Osteoblast (primary cell): ENCODE measurements at regions not wholly inside any gene's neighbourhood (a gene's known extent, or its start where the extent isn't known, plus 50 kb on each side); places are given as distances from the start of the nearest gene placed in this dataset.
A peak's percentile ranks its signal among the peaks of the same experiment; 100 is the strongest.

Experiments used
- DNase-seq: peaks from one replicate; pipeline ENCODE4 v3.0.0; 2011; ENCODE audit warnings: low spot score, mixed read lengths; ENCODE audit not compliant: insufficient read length; ENCODE audit errors: missing footprints
- H2AFZ ChIP-seq: 2 replicates; pipeline ENCODE4 v1.6.0; 2011; ENCODE audit warnings: mild to moderate bottlenecking, low read length
- H3K27ac ChIP-seq: 2 replicates; pipeline ENCODE4 v1.5.1; 2011; ENCODE audit warnings: mild to moderate bottlenecking, low read depth, low read length, moderate library complexity
- H3K27me3 ChIP-seq: 2 replicates; pipeline ENCODE4 v1.6.0; 2012; ENCODE audit warnings: mild to moderate bottlenecking, control low read depth, inconsistent platforms, low read length, moderate library complexity; ENCODE audit not compliant: insufficient read depth
- H3K36me3 ChIP-seq: 2 replicates; pipeline ENCODE4 v1.5.1; 2011; ENCODE audit warnings: mild to moderate bottlenecking, low read length, control low read depth, moderate library complexity; ENCODE audit not compliant: insufficient read depth
- H3K4me1 ChIP-seq: 2 replicates; pipeline ENCODE4 v1.5.1; 2011; ENCODE audit warnings: mild to moderate bottlenecking, low read length, control low read depth, moderate library complexity; ENCODE audit not compliant: insufficient read depth
- H3K4me2 ChIP-seq: 2 replicates; pipeline ENCODE4 v1.6.0; 2011; ENCODE audit warnings: mild to moderate bottlenecking, low read length; ENCODE audit not compliant: insufficient read depth
- H3K4me3 ChIP-seq: fragments of 200-600 bp; sonication (generic); 3 replicates; pipeline ENCODE4 v1.5.1; 2012; ENCODE audit warnings: mild to moderate bottlenecking, low read length, inconsistent platforms; ENCODE audit not compliant: insufficient read depth
- H3K79me2 ChIP-seq: 2 replicates; pipeline ENCODE4 v1.6.0; 2012; ENCODE audit warnings: mild to moderate bottlenecking, low read length, control low read depth, inconsistent platforms; ENCODE audit not compliant: insufficient read depth
- H3K9me3 ChIP-seq: 2 replicates; pipeline ENCODE4 v1.5.1; 2011; ENCODE audit warnings: low read depth, low read length, control low read depth
- H4K20me1 ChIP-seq: 2 replicates; pipeline ENCODE4 v1.6.0; 2012; ENCODE audit warnings: mild to moderate bottlenecking, low read length, control low read depth; ENCODE audit not compliant: insufficient read depth
- TF ChIP-seq, protein P1 (sequence below): IDR thresholded peaks from 2 replicates; pipeline ENCODE4 v1.5.1; 2011; ENCODE audit warnings: mild to moderate bottlenecking, low read depth, low read length, moderate library complexity; ENCODE audit errors: extremely low read depth

DNA sequence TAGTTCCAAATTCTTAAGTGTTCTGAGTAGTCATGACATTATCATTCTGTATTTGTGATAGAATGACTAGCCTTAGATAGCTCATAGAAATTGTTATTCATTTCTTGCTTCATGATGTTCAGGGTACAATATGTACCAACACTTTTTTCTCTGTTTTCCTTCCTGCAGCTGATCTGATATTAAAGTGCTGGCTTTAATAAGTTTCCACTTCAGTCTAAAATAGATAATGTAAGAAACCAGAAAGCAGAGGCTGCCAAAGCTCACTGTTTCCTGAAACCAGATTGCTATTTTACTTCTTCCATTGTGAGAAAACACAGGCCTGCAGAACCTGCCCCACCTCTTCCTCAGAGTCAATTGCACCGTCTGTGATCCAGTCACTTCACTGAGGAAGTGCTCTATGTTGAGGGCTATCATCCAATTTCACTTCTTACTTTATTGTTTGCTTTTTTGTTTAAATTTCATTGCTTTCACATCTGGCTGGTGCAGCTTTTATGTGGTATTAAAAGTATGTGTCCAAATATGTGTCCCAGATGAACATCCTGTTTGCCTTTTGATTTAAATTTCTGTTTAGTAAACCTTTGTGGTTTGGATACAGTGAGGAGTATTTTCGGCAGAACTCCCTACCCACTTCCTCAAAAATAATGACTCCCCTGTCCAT is 652.1 kb downstream of the ANKRD50 start:
- peaks cover 16% of the 10 kb centered on the region for H3K4me1 ChIP-seq
- DNase-seq: no peak
- H3K4me3 ChIP-seq: no peak overlapping the region
- no peaks in the 10 kb centered on the region for H3K36me3 ChIP-seq
- no peaks in the 10 kb centered on the region for H3K27me3 ChIP-seq
- peak overlapping the region; percentile 6 for H3K27ac ChIP-seq
- TF ChIP-seq, protein P1, sequence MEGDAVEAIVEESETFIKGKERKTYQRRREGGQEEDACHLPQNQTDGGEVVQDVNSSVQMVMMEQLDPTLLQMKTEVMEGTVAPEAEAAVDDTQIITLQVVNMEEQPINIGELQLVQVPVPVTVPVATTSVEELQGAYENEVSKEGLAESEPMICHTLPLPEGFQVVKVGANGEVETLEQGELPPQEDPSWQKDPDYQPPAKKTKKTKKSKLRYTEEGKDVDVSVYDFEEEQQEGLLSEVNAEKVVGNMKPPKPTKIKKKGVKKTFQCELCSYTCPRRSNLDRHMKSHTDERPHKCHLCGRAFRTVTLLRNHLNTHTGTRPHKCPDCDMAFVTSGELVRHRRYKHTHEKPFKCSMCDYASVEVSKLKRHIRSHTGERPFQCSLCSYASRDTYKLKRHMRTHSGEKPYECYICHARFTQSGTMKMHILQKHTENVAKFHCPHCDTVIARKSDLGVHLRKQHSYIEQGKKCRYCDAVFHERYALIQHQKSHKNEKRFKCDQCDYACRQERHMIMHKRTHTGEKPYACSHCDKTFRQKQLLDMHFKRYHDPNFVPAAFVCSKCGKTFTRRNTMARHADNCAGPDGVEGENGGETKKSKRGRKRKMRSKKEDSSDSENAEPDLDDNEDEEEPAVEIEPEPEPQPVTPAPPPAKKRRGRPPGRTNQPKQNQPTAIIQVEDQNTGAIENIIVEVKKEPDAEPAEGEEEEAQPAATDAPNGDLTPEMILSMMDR: no peak
- H3K4me2 ChIP-seq: peak overlapping the region; percentile 67
- H2AFZ ChIP-seq: peak overlapping the region; percentile 13
- H4K20me1 ChIP-seq: no peaks in the 10 kb centered on the region
- no peaks in the 10 kb centered on the region for H3K79me2 ChIP-seq
- no peaks in the 10 kb centered on the region for H3K9me3 ChIP-seq

DNA sequence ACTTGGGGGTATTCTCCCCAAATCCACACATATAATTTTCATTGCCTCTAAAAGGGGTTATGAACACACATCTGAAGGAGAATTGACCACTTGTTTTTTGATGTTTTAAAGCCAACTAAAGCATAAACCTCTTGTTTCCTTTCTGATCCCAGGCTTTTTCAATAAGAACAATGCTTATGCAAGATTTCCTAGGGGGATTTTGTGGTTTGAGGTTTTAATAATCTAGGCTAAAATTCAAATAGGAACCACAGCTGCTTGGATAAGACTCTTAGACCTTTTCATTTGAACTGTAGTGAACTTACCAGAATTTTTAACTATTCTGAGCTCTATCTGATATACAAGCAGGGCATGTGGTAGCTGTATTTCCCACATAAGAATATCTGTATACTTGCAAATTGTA is 651.1 kb downstream of the ANKRD50 start:
- H3K4me3 ChIP-seq: no peak overlapping the region
- no peak overlapping the region for H3K4me2 ChIP-seq
- no peaks in the 10 kb centered on the region for H3K79me2 ChIP-seq
- no peaks in the 10 kb centered on the region for H3K9me3 ChIP-seq
- no peak overlapping the region for H2AFZ ChIP-seq
- H3K4me1 ChIP-seq: peaks cover 12% of the 10 kb centered on the region
- H4K20me1 ChIP-seq: no peaks in the 10 kb centered on the region
- DNase-seq: no peak
- TF ChIP-seq, protein P1: no peak
- H3K27me3 ChIP-seq: no peaks in the 10 kb centered on the region
- no peak overlapping the region for H3K27ac ChIP-seq
- no peaks in the 10 kb centered on the region for H3K36me3 ChIP-seq

DNA sequence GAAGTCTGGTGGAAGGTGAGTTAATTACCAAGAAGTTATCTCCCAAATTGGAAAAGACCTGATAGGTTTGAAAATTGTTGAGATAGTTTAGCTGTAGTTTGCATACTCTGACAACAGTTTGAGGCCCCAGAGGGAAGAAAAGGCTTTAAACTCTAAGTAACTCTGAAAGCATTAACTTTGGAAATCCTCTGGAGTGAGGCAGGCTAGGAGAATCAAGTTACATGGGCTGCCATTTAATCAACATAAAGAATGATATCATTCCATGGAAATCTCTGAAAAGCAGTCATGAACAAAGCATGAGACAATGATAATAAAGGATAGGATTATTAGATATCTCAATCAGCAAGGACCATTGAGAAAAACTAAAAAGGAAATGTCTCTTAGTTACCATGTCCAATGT is 647.1 kb downstream of the ANKRD50 start:
- no peak for DNase-seq
- H3K27me3 ChIP-seq: no peaks in the 10 kb centered on the region

DNA sequence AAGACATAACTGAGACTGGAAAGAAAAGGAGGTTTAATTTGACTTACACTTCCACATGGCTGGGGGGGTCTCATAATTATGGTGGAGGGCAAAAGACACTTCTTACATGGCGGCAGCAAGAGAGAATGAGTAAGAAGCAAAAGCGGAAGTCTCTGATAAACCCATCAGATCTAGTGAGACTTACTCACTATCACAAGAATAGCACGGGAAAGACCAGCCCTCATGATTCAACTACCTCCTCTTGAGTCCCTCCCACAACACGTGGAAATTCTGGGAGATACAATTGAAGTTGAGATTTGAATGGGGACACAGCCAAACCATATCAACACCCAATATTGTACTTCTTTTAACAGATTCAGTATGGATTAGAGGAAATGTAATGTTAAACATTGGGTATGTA is 646.6 kb downstream of the ANKRD50 start:
- H3K27me3 ChIP-seq: no peaks in the 10 kb centered on the region
- H3K27ac ChIP-seq: no peak overlapping the region

More for the DNA sequence above, 647.1 kb downstream of the ANKRD50 start:
- Histone ChIP-seq H3K36me3 (no peaks in the 10 kb centered on the region), H3K4me2 (no peak overlapping the region), H2AFZ (no peak overlapping the region), H3K9me3 (peaks cover 6% of the 10 kb centered on the region), H3K4me1 (peaks cover 8% of the 10 kb centered on the region), H4K20me1 (no peaks in the 10 kb centered on the region), H3K4me3 (no peak overlapping the region), H3K79me2 (no peaks in the 10 kb centered on the region), H3K27ac (no peak overlapping the region)
- TF ChIP-seq, protein P1: no peak

More for the DNA sequence above, 646.6 kb downstream of the ANKRD50 start:
- H3K36me3 ChIP-seq: no peaks in the 10 kb centered on the region
- no peaks in the 10 kb centered on the region for H4K20me1 ChIP-seq
- TF ChIP-seq, protein P1: no peak
- no peak for DNase-seq
- no peak overlapping the region for H2AFZ ChIP-seq
- peaks cover 3% of the 10 kb centered on the region for H3K4me1 ChIP-seq
- no peak overlapping the region for H3K4me2 ChIP-seq
- no peak overlapping the region for H3K4me3 ChIP-seq
- H3K79me2 ChIP-seq: no peaks in the 10 kb centered on the region
- peaks cover 6% of the 10 kb centered on the region for H3K9me3 ChIP-seq
